Astrocyte (in vitro differentiated cells and primary cell): ENCODE measurements at regions not wholly inside any gene's neighbourhood (a gene's known extent, or its start where the extent isn't known, plus 50 kb on each side); places are given as distances from the start of the nearest gene placed in this dataset.

Source experiments
- EZH2 ChIP-seq: IDR thresholded peaks from 2 replicates; pipeline ENCODE4 v1.6.1; 2012; ENCODE audit warnings: mild to moderate bottlenecking, low read length, inconsistent platforms; ENCODE audit not compliant: insufficient read depth
- TF ChIP-seq, protein P1 (sequence below): IDR thresholded peaks from 2 replicates; pipeline ENCODE4 v1.5.1; 2011; ENCODE audit warnings: low read depth, mild to moderate bottlenecking, inconsistent platforms, low read length, moderate library complexity; ENCODE audit not compliant: insufficient read depth

DNA sequence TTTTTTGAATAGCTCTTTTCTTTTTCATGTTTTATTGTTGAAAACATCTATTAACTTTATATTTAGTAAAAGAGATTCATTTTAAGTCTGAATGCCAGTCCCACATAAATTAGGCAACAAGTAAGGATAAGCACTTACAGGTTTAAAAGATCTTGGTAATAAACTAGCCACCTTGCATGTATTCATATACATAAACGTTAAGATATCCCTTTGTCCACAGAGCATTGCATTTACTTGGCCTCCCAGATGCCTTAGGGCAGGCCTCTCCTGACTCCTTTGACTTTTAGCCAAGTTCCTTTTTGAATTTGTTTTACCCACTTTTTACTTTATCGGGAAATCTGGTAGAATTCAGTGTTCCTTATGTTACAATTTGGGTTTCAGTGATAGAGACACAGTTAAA lies 331.7 kb downstream of the ETNK1 start:
- TF ChIP-seq, protein P1, sequence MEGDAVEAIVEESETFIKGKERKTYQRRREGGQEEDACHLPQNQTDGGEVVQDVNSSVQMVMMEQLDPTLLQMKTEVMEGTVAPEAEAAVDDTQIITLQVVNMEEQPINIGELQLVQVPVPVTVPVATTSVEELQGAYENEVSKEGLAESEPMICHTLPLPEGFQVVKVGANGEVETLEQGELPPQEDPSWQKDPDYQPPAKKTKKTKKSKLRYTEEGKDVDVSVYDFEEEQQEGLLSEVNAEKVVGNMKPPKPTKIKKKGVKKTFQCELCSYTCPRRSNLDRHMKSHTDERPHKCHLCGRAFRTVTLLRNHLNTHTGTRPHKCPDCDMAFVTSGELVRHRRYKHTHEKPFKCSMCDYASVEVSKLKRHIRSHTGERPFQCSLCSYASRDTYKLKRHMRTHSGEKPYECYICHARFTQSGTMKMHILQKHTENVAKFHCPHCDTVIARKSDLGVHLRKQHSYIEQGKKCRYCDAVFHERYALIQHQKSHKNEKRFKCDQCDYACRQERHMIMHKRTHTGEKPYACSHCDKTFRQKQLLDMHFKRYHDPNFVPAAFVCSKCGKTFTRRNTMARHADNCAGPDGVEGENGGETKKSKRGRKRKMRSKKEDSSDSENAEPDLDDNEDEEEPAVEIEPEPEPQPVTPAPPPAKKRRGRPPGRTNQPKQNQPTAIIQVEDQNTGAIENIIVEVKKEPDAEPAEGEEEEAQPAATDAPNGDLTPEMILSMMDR, result no peak
- no peak for TF ChIP-seq EZH2
